GM12875 (cell line): ENCODE measurements at regions not wholly inside any gene's neighbourhood (a gene's known extent, or its start where the extent isn't known, plus 50 kb on each side); places are given as distances from the start of the nearest gene placed in this dataset.
"Not testable (repeated sequence)": the region's sequence is repeated elsewhere in the genome, so short reads cannot be mapped to it uniquely, and the experiment has no call there.

Experiments used
- H3K4me3 ChIP-seq: one replicate; pipeline ENCODE4 v1.5.1; 2011; ENCODE audit warnings: low read depth, low read length, control low read depth
- CTCF ChIP-seq: IDR thresholded peaks from 2 replicates; pipeline ENCODE4 v1.5.1; 2011; ENCODE audit warnings: low read depth, mild to moderate bottlenecking, control low read depth, inconsistent platforms, low read length, moderate library complexity, borderline replicate concordance; ENCODE audit not compliant: insufficient read depth

DNA sequence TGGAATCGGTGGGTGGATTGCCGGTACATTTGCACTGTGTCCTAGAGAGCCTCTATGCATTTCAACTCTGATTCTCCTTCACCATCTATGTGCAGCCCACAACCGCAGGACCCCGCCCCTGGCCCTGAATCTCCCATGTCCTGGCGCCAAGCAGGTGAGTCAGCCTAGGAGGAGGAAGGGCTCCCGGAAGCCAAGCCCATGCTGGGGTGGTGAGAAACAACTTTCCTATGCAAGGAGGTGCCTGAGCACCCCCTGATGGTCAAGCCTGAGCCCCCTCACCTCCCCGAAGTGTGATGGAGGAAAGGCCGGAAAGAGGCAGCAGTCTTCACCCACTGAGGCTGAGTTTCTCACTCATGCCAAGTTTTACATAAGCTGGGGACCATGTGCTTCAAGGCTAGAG is 110.8 kb downstream of the TNFRSF13B start:
- not testable (repeated sequence) for H3K4me3 ChIP-seq

- H3K4me3 ChIP-seq: not testable (repeated sequence)
These were observed 111.5 kb downstream of the TNFRSF13B start for GRCh38 chr17:16860467-16860866.

- not testable (repeated sequence) for H3K4me3 ChIP-seq
These were observed 112.4 kb downstream of the TNFRSF13B start for GRCh38 chr17:16859515-16859914.

DNA sequence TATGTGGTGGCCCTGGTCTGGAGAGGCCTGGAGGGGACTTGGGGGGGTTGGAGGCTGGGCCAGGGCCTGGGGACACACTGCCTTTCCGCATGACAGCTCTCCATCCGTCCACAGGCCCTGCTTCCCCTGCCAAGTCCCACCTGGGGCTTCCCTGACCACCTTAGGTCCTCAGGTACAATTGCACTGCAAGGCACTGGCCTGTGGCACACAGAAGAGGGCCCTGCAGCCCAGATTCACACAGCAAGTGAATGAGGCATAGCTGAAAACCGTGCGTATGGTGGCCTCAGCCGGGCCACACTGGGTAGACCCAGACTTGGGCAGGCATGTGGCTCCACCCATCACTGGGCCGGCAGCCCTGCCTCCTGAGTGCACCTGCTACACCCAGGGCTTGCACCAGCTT is 114.2 kb downstream of the TNFRSF13B start:
- H3K4me3 ChIP-seq: not testable (repeated sequence)

DNA sequence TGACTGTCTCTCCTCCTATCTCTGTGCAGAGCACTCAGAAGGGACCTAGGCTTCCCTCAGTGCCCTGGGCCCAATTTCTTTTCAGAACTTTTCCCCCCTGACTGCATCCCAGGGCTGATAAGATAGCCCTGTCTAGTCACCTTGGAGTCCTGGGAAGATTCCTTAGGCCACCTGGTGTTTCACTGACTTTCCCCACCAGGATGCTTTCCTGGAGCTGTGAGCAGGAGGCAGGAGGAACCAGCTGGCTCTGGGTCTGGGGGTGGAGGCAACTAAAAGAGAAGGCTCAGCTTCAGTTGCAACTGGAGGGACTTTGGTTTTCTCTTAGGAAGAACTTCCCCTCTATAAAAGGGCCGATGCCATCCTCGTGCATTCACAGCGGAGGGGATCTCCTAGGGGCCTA is 115.1 kb downstream of the TNFRSF13B start:
- H3K4me3 ChIP-seq: not testable (repeated sequence)

GRCh38 chr17:16856171-16856570 is 115.7 kb downstream of the TNFRSF13B start:
- H3K4me3 ChIP-seq: not testable (repeated sequence)

GRCh38 chr17:16854636-16855035 is 117.3 kb downstream of the TNFRSF13B start:
- not testable (repeated sequence) for H3K4me3 ChIP-seq

DNA sequence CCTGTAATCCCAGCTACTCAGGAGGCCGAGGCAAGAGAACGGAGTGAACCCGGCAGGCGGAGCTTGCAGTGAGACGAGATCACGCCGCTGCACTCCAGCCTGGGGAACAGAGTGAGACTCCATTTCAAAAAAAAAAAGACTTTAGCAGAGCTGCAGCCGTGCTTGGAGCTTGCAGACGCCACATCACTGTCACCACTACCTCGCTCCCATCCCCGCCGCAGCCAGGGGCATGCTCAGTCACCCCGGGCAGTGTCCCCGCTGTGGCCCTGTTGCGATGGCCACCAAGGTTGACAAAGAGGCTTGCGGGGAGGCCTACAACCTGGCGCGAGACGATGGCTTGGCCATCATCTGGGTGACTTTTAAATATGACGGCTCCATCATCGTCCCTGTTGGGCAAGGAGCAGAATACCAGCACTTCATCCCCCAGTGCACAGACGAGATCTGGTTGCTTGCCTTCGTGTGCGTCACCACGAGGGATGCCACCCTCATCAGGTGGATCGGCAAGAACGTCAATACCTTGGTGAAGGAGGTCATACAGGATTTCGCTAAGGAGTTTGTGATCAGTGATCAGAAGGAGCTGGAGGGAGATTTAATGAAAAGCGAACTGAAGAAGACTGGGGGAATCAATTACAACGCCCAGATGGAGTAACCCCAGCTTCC is 118.1 kb downstream of the TNFRSF13B start:
- H3K4me3 ChIP-seq: no peak overlapping the region

GRCh38 chr17:16849861-16850260 is 122.1 kb downstream of the TNFRSF13B start:
- not testable (repeated sequence) for H3K4me3 ChIP-seq

More for the DNA sequence above, 118.1 kb downstream of the TNFRSF13B start:
- TF ChIP-seq CTCF: no peak

- H3K4me3 ChIP-seq: not testable (repeated sequence)
These were observed 122.9 kb downstream of the TNFRSF13B start for GRCh38 chr17:16848997-16849396.

DNA sequence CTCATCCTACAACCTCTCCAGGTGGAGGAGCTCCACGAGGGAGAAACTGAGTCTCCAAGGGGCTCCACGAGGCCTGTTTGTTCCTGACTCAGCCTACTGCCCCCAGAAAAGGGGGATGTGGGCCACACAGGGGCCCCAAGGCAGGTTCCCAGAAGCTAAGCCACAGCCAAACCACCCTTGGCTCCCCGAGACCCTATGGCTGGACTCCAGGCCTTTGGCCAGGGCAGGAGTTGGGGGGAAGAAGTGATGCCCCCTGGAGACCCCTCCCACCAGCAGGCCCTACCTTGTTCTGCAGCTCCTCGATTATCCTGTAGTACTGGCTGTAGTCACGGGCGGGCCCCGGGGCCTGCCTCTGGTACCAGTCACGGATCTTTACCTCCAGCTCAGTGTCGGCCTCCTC is 126.8 kb downstream of the TNFRSF13B start:
- not testable (repeated sequence) for H3K4me3 ChIP-seq

DNA sequence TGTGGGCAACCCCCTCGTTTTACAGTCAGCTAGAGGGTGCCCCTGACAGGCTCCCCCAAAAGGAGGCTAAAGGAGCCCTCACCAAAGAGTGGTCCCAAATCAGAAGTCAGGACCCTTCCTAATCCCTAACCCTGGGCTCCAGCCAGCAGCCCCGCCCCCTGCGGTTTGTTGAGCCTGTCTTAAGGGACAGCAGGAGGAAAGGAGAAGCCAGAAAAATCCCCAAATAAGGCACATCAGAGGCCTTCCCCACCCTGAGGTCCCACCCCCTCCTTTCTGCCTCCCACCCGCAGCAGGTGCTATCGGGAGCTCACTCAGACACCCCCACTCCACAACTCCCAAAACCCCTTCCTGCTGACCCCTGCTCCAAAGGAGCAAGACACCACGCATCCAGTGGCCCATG is 127.2 kb downstream of the TNFRSF13B start:
- H3K4me3 ChIP-seq: not testable (repeated sequence)

DNA sequence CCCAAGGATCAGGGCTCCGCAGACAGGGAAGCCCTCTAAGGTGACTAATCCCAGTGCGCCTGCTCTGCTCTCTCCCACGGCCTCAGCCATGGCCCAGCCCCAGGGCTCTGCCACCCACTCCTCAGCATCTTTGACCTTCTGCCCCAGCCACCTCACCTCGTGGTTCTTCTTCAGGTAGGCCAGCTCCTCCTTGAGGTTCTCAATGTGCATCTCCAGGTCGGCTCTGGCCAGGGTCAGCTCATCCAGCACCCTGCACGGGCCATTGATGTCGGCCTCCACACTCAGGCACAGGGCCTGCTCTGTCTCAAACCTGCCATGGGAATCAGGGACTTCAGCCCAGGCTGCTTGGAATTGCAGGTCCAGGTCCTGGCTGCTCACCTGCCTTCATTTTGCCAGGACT is 128.4 kb downstream of the TNFRSF13B start:
- not testable (repeated sequence) for H3K4me3 ChIP-seq

DNA sequence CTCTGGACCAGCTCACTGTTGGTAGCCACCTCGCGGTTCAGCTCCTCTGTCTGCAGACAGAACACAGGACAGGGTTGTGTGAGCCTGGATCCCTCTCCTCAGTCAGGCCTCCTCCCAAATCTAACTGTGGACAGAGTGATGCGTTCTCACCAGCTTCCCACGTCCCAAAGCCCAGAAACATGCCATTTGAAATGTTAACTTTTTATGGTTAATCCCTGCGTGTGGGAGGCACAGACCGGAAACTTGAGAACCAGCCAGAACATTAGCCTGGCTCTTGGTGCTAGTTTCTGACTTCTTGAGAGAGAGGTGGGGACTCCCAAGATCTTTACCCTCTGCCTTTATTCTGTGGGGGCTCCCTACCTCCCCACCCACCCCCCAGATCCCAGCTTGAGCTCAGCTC is 129.6 kb downstream of the TNFRSF13B start:
- H3K4me3 ChIP-seq: not testable (repeated sequence)

- not testable (repeated sequence) for H3K4me3 ChIP-seq
These were observed 130.0 kb downstream of the TNFRSF13B start for GRCh38 chr17:16841896-16842295.

- H3K4me3 ChIP-seq: not testable (repeated sequence)
These were observed 131.7 kb downstream of the TNFRSF13B start for GRCh38 chr17:16840219-16840618.

- not testable (repeated sequence) for H3K4me3 ChIP-seq
These were observed 132.4 kb downstream of the TNFRSF13B start for GRCh38 chr17:16839242-16840175.

- not testable (repeated sequence) for H3K4me3 ChIP-seq
These were observed 133.1 kb downstream of the TNFRSF13B start for GRCh38 chr17:16838795-16839194.

GRCh38 chr17:16838287-16838686 is 133.6 kb downstream of the TNFRSF13B start:
- not testable (repeated sequence) for H3K4me3 ChIP-seq
